K562 (cell line): ENCODE measurements at regions not wholly inside any gene's neighbourhood (a gene's known extent, or its start where the extent isn't known, plus 50 kb on each side); places are given as distances from the start of the nearest gene placed in this dataset.

Source experiments
- CTCF ChIP-seq, 3 experiments: IDR thresholded peaks in 2 of 3; conservative IDR thresholded peaks in 1 of 3; 2 replicates each; pipeline ENCODE4 v1.5.1; 2011 to 2012; ENCODE audit warnings: low read length in 3 of 3, mild to moderate bottlenecking in 3 of 3, control low read depth in 2 of 3, improper control_type of control experiment in 1 of 3, inconsistent platforms in 1 of 3, low read depth in 1 of 3, mixed read lengths in 1 of 3, moderate library complexity in 1 of 3; ENCODE audit not compliant: insufficient read depth in 2 of 3
- ID3 ChIP-seq, 2 experiments: fragments of 250-450 bp in 1 of 2; fragments of 450-650 bp in 1 of 2; sonication (Bioruptor Pico) in 1 of 2; IDR thresholded peaks; 2 replicates each; pipeline versions ENCODE4 v1.6.1 to v1.8.0; 2016 to 2021; ENCODE audit warnings: mild to moderate bottlenecking in 2 of 2, moderate library complexity in 2 of 2, missing compliant biosample characterization in 1 of 2, missing genetic modification characterization in 1 of 2
- JUN ChIP-seq, 2 experiments: sonication (generic) in 1 of 2; formaldehyde crosslinking in 1 of 2; IDR thresholded peaks; 2 replicates each; pipeline versions ENCODE4 v1.6.1 to v1.8.0; 2012 to 2022; ENCODE audit warnings: borderline replicate concordance in 2 of 2, mild to moderate bottlenecking in 2 of 2, improper control_type of control experiment in 1 of 2, low read depth in 1 of 2, low read length in 1 of 2, missing genetic modification reagents in 1 of 2
- MAFK ChIP-seq: IDR thresholded peaks from 2 replicates; pipeline ENCODE4 v1.6.1; 2011; ENCODE audit warnings: low read length, improper control_type of control experiment
- MCM3 ChIP-seq: fragments of 450-650 bp; IDR thresholded peaks from 2 replicates; pipeline ENCODE4 v1.6.1; 2016
- NFYB ChIP-seq: IDR thresholded peaks from 2 replicates; pipeline ENCODE4 v1.6.1; 2011; ENCODE audit warnings: mild to moderate bottlenecking, moderate library complexity; ENCODE audit not compliant: insufficient read length; ENCODE audit errors: extremely low read depth
- POLR2AphosphoS5 ChIP-seq: IDR thresholded peaks from 2 replicates; pipeline ENCODE4 v1.6.1; 2011; ENCODE audit warnings: mild to moderate bottlenecking, low read depth, low read length, moderate library complexity; ENCODE audit not compliant: control insufficient read depth, insufficient read depth
- RREB1 ChIP-seq: fragments of 250-450 bp; sonication (Bioruptor Pico); IDR thresholded peaks from 2 replicates; pipeline ENCODE4 v1.4.0; 2020
- ZNF780A ChIP-seq: fragments of 250-450 bp; sonication (Bioruptor Pico); IDR thresholded peaks from 2 replicates; pipeline ENCODE4 v1.5.0; 2021; ENCODE audit warnings: mild to moderate bottlenecking
- TF ChIP-seq, protein P1 (sequence below): sonication (generic); formaldehyde crosslinking; IDR thresholded peaks from 2 replicates; pipeline ENCODE4 v1.8.0; 2022; ENCODE audit warnings: mild to moderate bottlenecking, low read depth, missing genetic modification reagents

GRCh38 chr9:90189306-90189705 lies 453.3 kb downstream of the DIRAS2 start:
- TF ChIP-seq NFYB (no peak), ID3 (CRISPR knock-in tag; IDR thresholded peaks at IDR 0.05) (no peak), ID3 (tag; IDR thresholded peaks at IDR 0.05) (no peak), ZNF780A (CRISPR knock-in tag) (no peak), RREB1 (CRISPR knock-in tag) (no peak), JUN (IDR thresholded peaks at IDR 0.05; ENCODE audit: borderline replicate concordance, low read depth, low read length) (no peak), JUN (CRISPR knock-in tag; IDR thresholded peaks at IDR 0.05; ENCODE audit: borderline replicate concordance) (no peak), POLR2AphosphoS5 (no peak), CTCF (IDR thresholded peaks at IDR 0.05 in 2 of 3, conservative IDR thresholded peaks at IDR 0.05 in 1 of 3; ENCODE audit: insufficient read depth in 2 of 3, low read depth in 1 of 3, low read length in 3 of 3) (no peak), MAFK (no peak), MCM3 (no peak)
- TF ChIP-seq, protein P1, sequence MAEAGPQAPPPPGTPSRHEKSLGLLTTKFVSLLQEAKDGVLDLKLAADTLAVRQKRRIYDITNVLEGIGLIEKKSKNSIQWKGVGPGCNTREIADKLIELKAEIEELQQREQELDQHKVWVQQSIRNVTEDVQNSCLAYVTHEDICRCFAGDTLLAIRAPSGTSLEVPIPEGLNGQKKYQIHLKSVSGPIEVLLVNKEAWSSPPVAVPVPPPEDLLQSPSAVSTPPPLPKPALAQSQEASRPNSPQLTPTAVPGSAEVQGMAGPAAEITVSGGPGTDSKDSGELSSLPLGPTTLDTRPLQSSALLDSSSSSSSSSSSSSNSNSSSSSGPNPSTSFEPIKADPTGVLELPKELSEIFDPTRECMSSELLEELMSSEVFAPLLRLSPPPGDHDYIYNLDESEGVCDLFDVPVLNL (CRISPR knock-in tag) = no peak
